ENCODE measurements at regions not wholly inside any gene's neighbourhood (a gene's known extent, or its start where the extent isn't known, plus 50 kb on each side); places are given as distances from the start of the nearest gene placed in this dataset.

- H3K4me3 ChIP-seq, result no peak overlapping the region
- H3K36me3 ChIP-seq, result no peaks in the 10 kb centered on the region
- WGBS, result 94% methylated on average over 2 of the region's 2 CpGs
- TF ChIP-seq, protein P1, sequence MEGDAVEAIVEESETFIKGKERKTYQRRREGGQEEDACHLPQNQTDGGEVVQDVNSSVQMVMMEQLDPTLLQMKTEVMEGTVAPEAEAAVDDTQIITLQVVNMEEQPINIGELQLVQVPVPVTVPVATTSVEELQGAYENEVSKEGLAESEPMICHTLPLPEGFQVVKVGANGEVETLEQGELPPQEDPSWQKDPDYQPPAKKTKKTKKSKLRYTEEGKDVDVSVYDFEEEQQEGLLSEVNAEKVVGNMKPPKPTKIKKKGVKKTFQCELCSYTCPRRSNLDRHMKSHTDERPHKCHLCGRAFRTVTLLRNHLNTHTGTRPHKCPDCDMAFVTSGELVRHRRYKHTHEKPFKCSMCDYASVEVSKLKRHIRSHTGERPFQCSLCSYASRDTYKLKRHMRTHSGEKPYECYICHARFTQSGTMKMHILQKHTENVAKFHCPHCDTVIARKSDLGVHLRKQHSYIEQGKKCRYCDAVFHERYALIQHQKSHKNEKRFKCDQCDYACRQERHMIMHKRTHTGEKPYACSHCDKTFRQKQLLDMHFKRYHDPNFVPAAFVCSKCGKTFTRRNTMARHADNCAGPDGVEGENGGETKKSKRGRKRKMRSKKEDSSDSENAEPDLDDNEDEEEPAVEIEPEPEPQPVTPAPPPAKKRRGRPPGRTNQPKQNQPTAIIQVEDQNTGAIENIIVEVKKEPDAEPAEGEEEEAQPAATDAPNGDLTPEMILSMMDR (IDR thresholded peaks at IDR 0.05), result no peak
- TF ChIP-seq EP300 (IDR thresholded peaks at IDR 0.05), result no peak
- no peak for DNase-seq (ENCODE audit: extremely low spot score)
- intact Hi-C loops (cut with DNase I), result no loop called here
- peaks cover 0 to 15% (median under 1%) of the 10 kb centered on the region in 4 donors for H3K4me1 ChIP-seq
- H3K27me3 ChIP-seq, result no peaks in the 10 kb centered on the region
- no peak overlapping the region for H3K27ac ChIP-seq (replicated peaks in 1 of 4)
- H3K9me3 ChIP-seq, result no peaks in the 10 kb centered on the region
These were observed 78.1 kb downstream of the C5orf15 start for GRCh38 chr5:133890314-133890713.

- no peak overlapping the region for H3K4me3 ChIP-seq
- DNase-seq (ENCODE audit: extremely low spot score), result no peak
- H3K36me3 ChIP-seq, result no peaks in the 10 kb centered on the region
- no peaks in the 10 kb centered on the region for H3K27me3 ChIP-seq
- peaks cover 7 to 13% (median 9%) of the 10 kb centered on the region in 4 donors for H3K4me1 ChIP-seq
- intact Hi-C loops (cut with DNase I), result no loop called here
- 87% methylated on average over 6 of the region's 6 CpGs for WGBS
- H3K9me3 ChIP-seq, result no peaks in the 10 kb centered on the region
- H3K27ac ChIP-seq (replicated peaks in 1 of 4), result no peak overlapping the region
- TF ChIP-seq POLR2A (IDR thresholded peaks at IDR 0.05; ENCODE audit: low read depth) (no peak), EP300 (IDR thresholded peaks at IDR 0.05) (no peak), POLR2AphosphoS5 (IDR thresholded peaks at IDR 0.05) (no peak)
- TF ChIP-seq, protein P1 (IDR thresholded peaks at IDR 0.05), result no peak
These were observed 79.0 kb downstream of the C5orf15 start for GRCh38 chr5:133889271-133889905.

DNA sequence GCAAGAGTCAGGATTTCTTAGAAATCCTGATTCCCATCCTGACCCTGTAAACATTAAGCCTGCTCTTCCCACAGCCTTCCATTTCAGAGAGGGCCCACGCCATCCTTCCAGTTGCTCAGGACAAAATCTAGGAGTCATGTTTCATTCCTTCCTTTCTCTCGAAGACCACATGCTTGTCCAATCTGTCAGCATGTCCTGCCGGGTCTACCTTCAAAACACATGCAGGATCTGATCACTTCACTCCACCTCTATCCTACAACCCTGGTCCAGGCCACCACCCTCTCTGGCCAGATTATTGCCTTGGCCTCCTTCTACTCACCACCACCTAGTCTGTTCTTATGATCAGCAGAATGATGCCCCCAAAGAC lies 79.8 kb downstream of the C5orf15 start:
- no peak overlapping the region for H3K27ac ChIP-seq (replicated peaks in 1 of 4)
- DNase-seq (ENCODE audit: extremely low spot score), result no peak
- WGBS, result 95% methylated on average over 3 of the region's 3 CpGs
- H3K9me3 ChIP-seq, result no peaks in the 10 kb centered on the region
- peaks cover 5 to 15% (median 12%) of the 10 kb centered on the region in 4 donors for H3K4me1 ChIP-seq
- TF ChIP-seq POLR2AphosphoS5 (IDR thresholded peaks at IDR 0.05) (no peak), POLR2A (IDR thresholded peaks at IDR 0.05; ENCODE audit: low read depth) (no peak), EP300 (IDR thresholded peaks at IDR 0.05) (no peak)
- TF ChIP-seq, protein P1 (IDR thresholded peaks at IDR 0.05), result no peak
- no peak overlapping the region for H3K4me3 ChIP-seq
- intact Hi-C loops (cut with DNase I), result no loop called here
- H3K27me3 ChIP-seq, result no peaks in the 10 kb centered on the region
- no peaks in the 10 kb centered on the region for H3K36me3 ChIP-seq

GRCh38 chr5:133885566-133885965 lies 82.9 kb downstream of the C5orf15 start:
- H3K9me3 ChIP-seq, result no peaks in the 10 kb centered on the region
- no peak overlapping the region for H3K27ac ChIP-seq (replicated peaks in 1 of 4)
- WGBS, result 92% methylated on average over 6 of the region's 6 CpGs
- no peak for DNase-seq (ENCODE audit: extremely low spot score)
- no peak overlapping the region for H3K4me3 ChIP-seq
- peaks cover 0 to 6% (median 0%) of the 10 kb centered on the region in 4 donors for H3K27me3 ChIP-seq
- TF ChIP-seq, protein P1 (IDR thresholded peaks at IDR 0.05), result no peak
- TF ChIP-seq EP300 (IDR thresholded peaks at IDR 0.05), result no peak
- no peak for TF ChIP-seq POLR2AphosphoS5 (IDR thresholded peaks at IDR 0.05)
- no peak for TF ChIP-seq POLR2A (IDR thresholded peaks at IDR 0.05; ENCODE audit: low read depth)
- H3K36me3 ChIP-seq, result no peaks in the 10 kb centered on the region
- intact Hi-C loops (cut with DNase I), result no loop called here
- H3K4me1 ChIP-seq, result peaks cover 0 to 15% (median 12%) of the 10 kb centered on the region in 4 donors
